ENCODE measurements at regions not wholly inside any gene's neighbourhood (a gene's known extent, or its start where the extent isn't known, plus 50 kb on each side); places are given as distances from the start of the nearest gene placed in this dataset.

- Histone ChIP-seq H3K4me3 (ENCODE audit: insufficient read depth, low read depth, low read length) (no peak overlapping the region), H4K20me1 (ENCODE audit: insufficient read depth, low read length) (no peaks in the 10 kb centered on the region), H3K9ac (ENCODE audit: low read length) (no peak overlapping the region), H3K4me1 (ENCODE audit: insufficient read depth, low read length) (no peaks in the 10 kb centered on the region), H3K79me2 (ENCODE audit: insufficient read depth, low read length) (no peaks in the 10 kb centered on the region), H2AFZ (ENCODE audit: low read depth, low read length) (no peak overlapping the region), H3K27ac (ENCODE audit: low read depth, low read length) (no peak overlapping the region), H3K9me3 (ENCODE audit: insufficient read depth, low read depth, low read length) (no peaks in the 10 kb centered on the region), H3K27me3 (ENCODE audit: insufficient read depth, low read length) (no peaks in the 10 kb centered on the region), H3K4me2 (ENCODE audit: low read length) (no peak overlapping the region), H3K36me3 (ENCODE audit: insufficient read depth, low read length) (no peaks in the 10 kb centered on the region)
- H3K36me3 Mint-ChIP-seq (ENCODE audit: low read depth, unreplicated experiment) = no peaks in the 10 kb centered on the region
- TF ChIP-seq, protein P1, sequence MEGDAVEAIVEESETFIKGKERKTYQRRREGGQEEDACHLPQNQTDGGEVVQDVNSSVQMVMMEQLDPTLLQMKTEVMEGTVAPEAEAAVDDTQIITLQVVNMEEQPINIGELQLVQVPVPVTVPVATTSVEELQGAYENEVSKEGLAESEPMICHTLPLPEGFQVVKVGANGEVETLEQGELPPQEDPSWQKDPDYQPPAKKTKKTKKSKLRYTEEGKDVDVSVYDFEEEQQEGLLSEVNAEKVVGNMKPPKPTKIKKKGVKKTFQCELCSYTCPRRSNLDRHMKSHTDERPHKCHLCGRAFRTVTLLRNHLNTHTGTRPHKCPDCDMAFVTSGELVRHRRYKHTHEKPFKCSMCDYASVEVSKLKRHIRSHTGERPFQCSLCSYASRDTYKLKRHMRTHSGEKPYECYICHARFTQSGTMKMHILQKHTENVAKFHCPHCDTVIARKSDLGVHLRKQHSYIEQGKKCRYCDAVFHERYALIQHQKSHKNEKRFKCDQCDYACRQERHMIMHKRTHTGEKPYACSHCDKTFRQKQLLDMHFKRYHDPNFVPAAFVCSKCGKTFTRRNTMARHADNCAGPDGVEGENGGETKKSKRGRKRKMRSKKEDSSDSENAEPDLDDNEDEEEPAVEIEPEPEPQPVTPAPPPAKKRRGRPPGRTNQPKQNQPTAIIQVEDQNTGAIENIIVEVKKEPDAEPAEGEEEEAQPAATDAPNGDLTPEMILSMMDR (IDR thresholded peaks at IDR 0.05; ENCODE audit: insufficient read depth, low read depth, low read length) = no peak
- TF ChIP-seq EZH2 (IDR thresholded peaks at IDR 0.05; ENCODE audit: insufficient read depth, low read length) = no peak
- H3K27me3 Mint-ChIP-seq (ENCODE audit: low read depth, unreplicated experiment) = no peaks in the 10 kb centered on the region
- no peak overlapping the region for H3K27ac Mint-ChIP-seq (ENCODE audit: unreplicated experiment)
- DNase-seq (ENCODE audit: low read depth) (no peak), FAIRE-seq (peak; percentile 20)
- no peaks in the 10 kb centered on the region for H3K4me1 Mint-ChIP-seq (ENCODE audit: low read depth, unreplicated experiment)
- H3K9me3 Mint-ChIP-seq (ENCODE audit: unreplicated experiment) = peaks cover 2% of the 10 kb centered on the region
- H3K4me3 Mint-ChIP-seq (ENCODE audit: unreplicated experiment) = no peak overlapping the region
Measured at GRCh38 chr2:193303464-193303863, 1108.7 kb upstream of the TMEFF2 start.

GRCh38 chr2:193294371-193294770 lies 1099.6 kb upstream of the TMEFF2 start:
- Mint-ChIP-seq H3K4me1 (ENCODE audit: low read depth, unreplicated experiment) (no peaks in the 10 kb centered on the region), H3K36me3 (ENCODE audit: low read depth, unreplicated experiment) (no peaks in the 10 kb centered on the region), H3K27ac (ENCODE audit: unreplicated experiment) (no peak overlapping the region), H3K9me3 (ENCODE audit: unreplicated experiment) (peaks cover 2% of the 10 kb centered on the region), H3K27me3 (ENCODE audit: low read depth, unreplicated experiment) (no peaks in the 10 kb centered on the region), H3K4me3 (ENCODE audit: unreplicated experiment) (no peak overlapping the region)
- Histone ChIP-seq H3K9ac (ENCODE audit: low read length) (no peak overlapping the region), H3K27me3 (ENCODE audit: insufficient read depth, low read length) (no peaks in the 10 kb centered on the region), H3K4me2 (ENCODE audit: low read length) (no peak overlapping the region), H3K27ac (ENCODE audit: low read depth, low read length) (no peak overlapping the region), H3K4me3 (ENCODE audit: insufficient read depth, low read depth, low read length) (no peak overlapping the region), H3K4me1 (ENCODE audit: insufficient read depth, low read length) (no peaks in the 10 kb centered on the region), H3K9me3 (ENCODE audit: insufficient read depth, low read depth, low read length) (no peaks in the 10 kb centered on the region), H3K36me3 (ENCODE audit: insufficient read depth, low read length) (no peaks in the 10 kb centered on the region), H2AFZ (ENCODE audit: low read depth, low read length) (no peak overlapping the region), H4K20me1 (ENCODE audit: insufficient read depth, low read length) (no peaks in the 10 kb centered on the region), H3K79me2 (ENCODE audit: insufficient read depth, low read length) (no peaks in the 10 kb centered on the region)
- DNase-seq (ENCODE audit: low read depth) (no peak), FAIRE-seq (no peak)
- TF ChIP-seq, protein P1 (IDR thresholded peaks at IDR 0.05; ENCODE audit: insufficient read depth, low read depth, low read length) = no peak
- TF ChIP-seq EZH2 (IDR thresholded peaks at IDR 0.05; ENCODE audit: insufficient read depth, low read length) = no peak

DNA sequence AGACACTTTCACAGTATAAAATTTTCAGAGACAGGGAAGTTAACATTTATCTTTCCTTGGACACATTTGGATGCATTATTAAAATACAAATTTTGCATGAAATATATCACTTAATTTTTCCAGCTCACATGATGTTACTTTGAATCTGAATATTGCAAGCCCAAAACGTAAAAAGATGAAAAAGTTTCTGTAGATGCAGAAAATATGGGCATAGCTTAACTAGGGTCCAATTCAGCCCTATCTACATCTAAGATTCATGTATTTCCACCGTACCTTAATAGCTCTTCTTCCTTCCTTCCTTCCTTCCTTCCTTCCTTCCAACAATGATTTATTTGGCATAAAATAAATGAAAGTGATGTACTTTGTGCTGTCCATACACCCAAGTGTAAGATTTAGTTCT lies 1084.6 kb upstream of the TMEFF2 start:
- H3K4me2 ChIP-seq (ENCODE audit: low read length) = no peak overlapping the region
- no peak overlapping the region for H3K27ac ChIP-seq (ENCODE audit: low read depth, low read length)
- Mint-ChIP-seq H3K9me3 (ENCODE audit: unreplicated experiment) (no peaks in the 10 kb centered on the region), H3K4me1 (ENCODE audit: low read depth, unreplicated experiment) (no peaks in the 10 kb centered on the region), H3K27ac (ENCODE audit: unreplicated experiment) (no peak overlapping the region), H3K36me3 (ENCODE audit: low read depth, unreplicated experiment) (no peaks in the 10 kb centered on the region), H3K4me3 (ENCODE audit: unreplicated experiment) (no peak overlapping the region), H3K27me3 (ENCODE audit: low read depth, unreplicated experiment) (no peaks in the 10 kb centered on the region)
- TF ChIP-seq, protein P1 (IDR thresholded peaks at IDR 0.05; ENCODE audit: insufficient read depth, low read depth, low read length) = no peak
- TF ChIP-seq EZH2 (IDR thresholded peaks at IDR 0.05; ENCODE audit: insufficient read depth, low read length) = no peak
- no peaks in the 10 kb centered on the region for H3K4me1 ChIP-seq (ENCODE audit: insufficient read depth, low read length)
- H3K36me3 ChIP-seq (ENCODE audit: insufficient read depth, low read length) = no peaks in the 10 kb centered on the region
- H3K4me3 ChIP-seq (ENCODE audit: insufficient read depth, low read depth, low read length) = no peak overlapping the region
- H2AFZ ChIP-seq (ENCODE audit: low read depth, low read length) = no peak overlapping the region
- H3K27me3 ChIP-seq (ENCODE audit: insufficient read depth, low read length) = no peaks in the 10 kb centered on the region
- H3K9me3 ChIP-seq (ENCODE audit: insufficient read depth, low read depth, low read length) = no peaks in the 10 kb centered on the region
- no peaks in the 10 kb centered on the region for H4K20me1 ChIP-seq (ENCODE audit: insufficient read depth, low read length)
- no peak overlapping the region for H3K9ac ChIP-seq (ENCODE audit: low read length)
- no peaks in the 10 kb centered on the region for H3K79me2 ChIP-seq (ENCODE audit: insufficient read depth, low read length)
- no peak for DNase-seq (ENCODE audit: low read depth)
- FAIRE-seq = no peak
